ENCODE measurements at regions not wholly inside any gene's neighbourhood (a gene's known extent, or its start where the extent isn't known, plus 50 kb on each side); places are given as distances from the start of the nearest gene placed in this dataset.

DNA sequence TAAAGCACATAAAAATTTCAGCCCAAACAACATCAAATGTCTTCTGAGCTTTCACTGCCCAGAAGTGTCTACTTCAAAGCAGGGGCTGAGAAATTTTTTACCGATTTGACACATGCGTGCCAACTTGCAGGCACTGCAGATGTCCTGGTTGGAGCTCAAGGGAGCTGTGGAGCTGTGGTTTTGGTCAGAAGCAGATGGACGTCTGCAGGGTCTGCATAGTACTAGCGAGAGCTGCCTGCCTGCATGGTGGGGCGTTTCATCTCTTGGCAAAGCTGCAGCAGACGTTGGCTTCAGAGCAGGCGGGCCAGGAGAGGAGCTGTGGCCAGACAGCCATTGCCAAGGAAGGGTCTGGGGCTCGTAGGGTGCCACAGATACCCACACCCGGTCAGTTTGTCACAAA is 296.7 kb downstream of the GLRX3 start:
- TF ChIP-seq POLR2A (IDR thresholded peaks at IDR 0.05) = no peak
- TF ChIP-seq, protein P1, sequence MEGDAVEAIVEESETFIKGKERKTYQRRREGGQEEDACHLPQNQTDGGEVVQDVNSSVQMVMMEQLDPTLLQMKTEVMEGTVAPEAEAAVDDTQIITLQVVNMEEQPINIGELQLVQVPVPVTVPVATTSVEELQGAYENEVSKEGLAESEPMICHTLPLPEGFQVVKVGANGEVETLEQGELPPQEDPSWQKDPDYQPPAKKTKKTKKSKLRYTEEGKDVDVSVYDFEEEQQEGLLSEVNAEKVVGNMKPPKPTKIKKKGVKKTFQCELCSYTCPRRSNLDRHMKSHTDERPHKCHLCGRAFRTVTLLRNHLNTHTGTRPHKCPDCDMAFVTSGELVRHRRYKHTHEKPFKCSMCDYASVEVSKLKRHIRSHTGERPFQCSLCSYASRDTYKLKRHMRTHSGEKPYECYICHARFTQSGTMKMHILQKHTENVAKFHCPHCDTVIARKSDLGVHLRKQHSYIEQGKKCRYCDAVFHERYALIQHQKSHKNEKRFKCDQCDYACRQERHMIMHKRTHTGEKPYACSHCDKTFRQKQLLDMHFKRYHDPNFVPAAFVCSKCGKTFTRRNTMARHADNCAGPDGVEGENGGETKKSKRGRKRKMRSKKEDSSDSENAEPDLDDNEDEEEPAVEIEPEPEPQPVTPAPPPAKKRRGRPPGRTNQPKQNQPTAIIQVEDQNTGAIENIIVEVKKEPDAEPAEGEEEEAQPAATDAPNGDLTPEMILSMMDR (IDR thresholded peaks at IDR 0.05) = no peak
